ENCODE measurements at regions not wholly inside any gene's neighbourhood (a gene's known extent, or its start where the extent isn't known, plus 50 kb on each side); places are given as distances from the start of the nearest gene placed in this dataset.

DNA sequence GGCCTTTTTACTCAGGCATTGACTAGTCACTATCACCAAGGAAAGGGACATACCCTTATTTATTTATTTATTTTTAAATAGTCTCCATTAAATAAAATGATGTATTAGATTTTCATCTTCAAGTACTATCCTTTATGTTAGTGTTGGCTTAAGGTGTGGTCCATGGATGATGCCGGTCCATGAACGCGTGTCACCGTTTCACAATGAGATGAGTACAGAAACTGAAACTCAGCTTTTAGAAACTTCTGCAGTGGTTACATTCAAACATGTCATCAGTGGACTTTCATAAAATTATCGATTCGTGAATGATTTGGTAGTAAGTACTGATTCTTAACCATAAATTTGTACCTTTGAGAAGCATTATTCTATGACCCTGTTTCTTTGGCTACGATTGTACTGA, 166.6 kb downstream of the SATB1 start:
- no peaks in the 10 kb centered on the region for H4K20me1 ChIP-seq (ENCODE audit: low read depth, low read length)
- no peak overlapping the region for H2AFZ ChIP-seq (ENCODE audit: low read depth, low read length, severe bottlenecking)
- H3K79me2 ChIP-seq (ENCODE audit: insufficient read depth, low read length), result no peaks in the 10 kb centered on the region
- no peak for TF ChIP-seq EZH2phosphoT487 (conservative IDR thresholded peaks at IDR 0.05; ENCODE audit: low read length)
- TF ChIP-seq, protein P1, sequence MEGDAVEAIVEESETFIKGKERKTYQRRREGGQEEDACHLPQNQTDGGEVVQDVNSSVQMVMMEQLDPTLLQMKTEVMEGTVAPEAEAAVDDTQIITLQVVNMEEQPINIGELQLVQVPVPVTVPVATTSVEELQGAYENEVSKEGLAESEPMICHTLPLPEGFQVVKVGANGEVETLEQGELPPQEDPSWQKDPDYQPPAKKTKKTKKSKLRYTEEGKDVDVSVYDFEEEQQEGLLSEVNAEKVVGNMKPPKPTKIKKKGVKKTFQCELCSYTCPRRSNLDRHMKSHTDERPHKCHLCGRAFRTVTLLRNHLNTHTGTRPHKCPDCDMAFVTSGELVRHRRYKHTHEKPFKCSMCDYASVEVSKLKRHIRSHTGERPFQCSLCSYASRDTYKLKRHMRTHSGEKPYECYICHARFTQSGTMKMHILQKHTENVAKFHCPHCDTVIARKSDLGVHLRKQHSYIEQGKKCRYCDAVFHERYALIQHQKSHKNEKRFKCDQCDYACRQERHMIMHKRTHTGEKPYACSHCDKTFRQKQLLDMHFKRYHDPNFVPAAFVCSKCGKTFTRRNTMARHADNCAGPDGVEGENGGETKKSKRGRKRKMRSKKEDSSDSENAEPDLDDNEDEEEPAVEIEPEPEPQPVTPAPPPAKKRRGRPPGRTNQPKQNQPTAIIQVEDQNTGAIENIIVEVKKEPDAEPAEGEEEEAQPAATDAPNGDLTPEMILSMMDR (IDR thresholded peaks at IDR 0.05; ENCODE audit: insufficient read depth, low read length, poor library complexity, severe bottlenecking), result no peak
- H3K27ac ChIP-seq (ENCODE audit: low read depth, low read length), result no peak overlapping the region
- H3K4me3 ChIP-seq (ENCODE audit: insufficient read depth, low read length, poor library complexity, severe bottlenecking), result no peak overlapping the region
- H3K36me3 ChIP-seq (ENCODE audit: low read length), result no peaks in the 10 kb centered on the region
- H3K27me3 ChIP-seq (ENCODE audit: low read length), result no peaks in the 10 kb centered on the region
- no peaks in the 10 kb centered on the region for H3F3A ChIP-seq (ENCODE audit: insufficient read depth)
- H3K9me2 ChIP-seq (replicated peaks; ENCODE audit: insufficient read depth, low read length), result no peaks in the 10 kb centered on the region
- no peak overlapping the region for H3K9ac ChIP-seq (ENCODE audit: low read length)
- no peaks in the 10 kb centered on the region for H3K9me3 ChIP-seq (ENCODE audit: insufficient read depth, low read length)
- H3K4me2 ChIP-seq (ENCODE audit: low read depth, low read length, poor library complexity, severe bottlenecking), result no peak overlapping the region

DNA sequence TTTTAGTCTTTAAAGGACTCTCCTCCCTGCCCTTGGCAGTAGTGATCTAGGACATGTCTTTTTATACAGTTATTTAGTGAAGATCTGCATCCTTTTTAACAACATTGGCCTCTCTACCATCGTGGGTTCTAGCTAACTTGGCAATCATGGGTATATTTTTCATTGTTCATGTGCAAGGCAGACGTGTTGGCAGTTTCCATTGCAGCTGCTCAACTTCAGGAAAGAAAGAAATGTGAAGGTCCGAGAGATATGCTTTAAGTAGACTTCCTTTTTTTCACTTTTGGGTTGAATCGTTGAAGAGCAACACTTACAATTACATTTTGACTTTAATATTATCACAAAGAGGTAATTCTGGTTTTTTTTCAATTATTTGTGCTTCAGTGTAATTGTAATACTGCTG, 172.6 kb downstream of the SATB1 start:
- Histone ChIP-seq H3K4me2 (ENCODE audit: low read depth, low read length, poor library complexity, severe bottlenecking) (no peak overlapping the region), H3K9me3 (ENCODE audit: insufficient read depth, low read length) (no peaks in the 10 kb centered on the region), H3K9me2 (replicated peaks; ENCODE audit: insufficient read depth, low read length) (no peaks in the 10 kb centered on the region), H4K20me1 (ENCODE audit: low read depth, low read length) (no peaks in the 10 kb centered on the region), H3F3A (ENCODE audit: insufficient read depth) (no peaks in the 10 kb centered on the region), H3K9ac (ENCODE audit: low read length) (no peak overlapping the region), H3K4me3 (ENCODE audit: insufficient read depth, low read length, poor library complexity, severe bottlenecking) (no peak overlapping the region), H3K36me3 (ENCODE audit: low read length) (no peaks in the 10 kb centered on the region), H3K27me3 (ENCODE audit: low read length) (no peaks in the 10 kb centered on the region), H3K27ac (ENCODE audit: low read depth, low read length) (no peak overlapping the region), H3K79me2 (ENCODE audit: insufficient read depth, low read length) (no peaks in the 10 kb centered on the region), H2AFZ (ENCODE audit: low read depth, low read length, severe bottlenecking) (no peak overlapping the region)
- no peak for TF ChIP-seq EZH2phosphoT487 (conservative IDR thresholded peaks at IDR 0.05; ENCODE audit: low read length)
- TF ChIP-seq, protein P1 (IDR thresholded peaks at IDR 0.05; ENCODE audit: insufficient read depth, low read length, poor library complexity, severe bottlenecking), result no peak

DNA sequence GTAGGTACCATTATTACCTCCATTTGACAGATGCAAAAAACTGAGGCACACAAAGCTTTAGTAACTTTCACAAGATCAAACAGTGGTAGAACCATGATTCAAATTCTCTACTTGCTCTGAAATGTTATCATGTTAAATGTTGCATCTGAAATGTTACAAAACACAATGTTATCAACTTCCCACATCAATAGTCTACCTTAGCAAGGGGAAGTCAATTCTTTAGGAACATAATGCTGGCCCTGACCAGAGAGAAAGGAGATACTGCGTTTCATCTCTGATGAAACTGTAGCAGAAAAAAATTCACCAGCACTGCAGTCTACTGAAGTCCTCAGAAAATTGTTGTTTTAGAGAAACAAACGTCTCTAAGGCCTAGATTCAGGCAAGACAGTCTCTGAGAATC, 174.1 kb downstream of the SATB1 start:
- Histone ChIP-seq H4K20me1 (ENCODE audit: low read depth, low read length) (no peaks in the 10 kb centered on the region), H3F3A (ENCODE audit: insufficient read depth) (no peaks in the 10 kb centered on the region), H3K27ac (ENCODE audit: low read depth, low read length) (no peak overlapping the region), H3K79me2 (ENCODE audit: insufficient read depth, low read length) (no peaks in the 10 kb centered on the region), H3K4me3 (ENCODE audit: insufficient read depth, low read length, poor library complexity, severe bottlenecking) (no peak overlapping the region), H2AFZ (ENCODE audit: low read depth, low read length, severe bottlenecking) (no peak overlapping the region), H3K4me2 (ENCODE audit: low read depth, low read length, poor library complexity, severe bottlenecking) (no peak overlapping the region), H3K9me2 (replicated peaks; ENCODE audit: insufficient read depth, low read length) (no peaks in the 10 kb centered on the region), H3K9ac (ENCODE audit: low read length) (no peak overlapping the region), H3K27me3 (ENCODE audit: low read length) (no peaks in the 10 kb centered on the region), H3K9me3 (ENCODE audit: insufficient read depth, low read length) (no peaks in the 10 kb centered on the region), H3K36me3 (ENCODE audit: low read length) (no peaks in the 10 kb centered on the region)
- no peak for TF ChIP-seq EZH2phosphoT487 (conservative IDR thresholded peaks at IDR 0.05; ENCODE audit: low read length)
- TF ChIP-seq, protein P1 (IDR thresholded peaks at IDR 0.05; ENCODE audit: insufficient read depth, low read length, poor library complexity, severe bottlenecking), result no peak

Data from SU-DHL-6 (cell line).